ENCODE measurements at regions not wholly inside any gene's neighbourhood (a gene's known extent, or its start where the extent isn't known, plus 50 kb on each side); places are given as distances from the start of the nearest gene placed in this dataset.

- intact Hi-C loops (cut with micrococcal nuclease; ENCODE audit: unreplicated experiment): loop anchor here (5.0 kb wide), 1 partner anchor 147 kb away; the partner anchor contains the start of gene AFDN
- in situ Hi-C loops (cut with HindIII; ENCODE audit: extremely low pct_ligation_motif_present, low pct_unique_long_range_greater_than_20kb): no loop called here
- ChIA-PET POLR2A (interaction anchor here (1.0 to 1.2 kb wide), 3 partner anchors 12 to 148 kb away, joined by 4 to 5 read pairs (median 4); partner anchors contain the start of gene AFDN), CTCF (ENCODE audit: low intra/inter-chr PET ratio, low total read pairs) (no interaction called here)
- H3K4me1 ChIP-seq (ENCODE audit: insufficient read depth, low read length): peaks cover 97% of the 10 kb centered on the region
- ATAC-seq: no peak
- H3K27me3 ChIP-seq (ENCODE audit: control insufficient read depth in 1 of 2, insufficient read depth in 2 of 2, low read length in 2 of 2): no peaks in the 10 kb centered on the region
- H3K4me3 ChIP-seq (replicated peaks in 1 of 3; ENCODE audit: insufficient read depth in 1 of 3, low read depth in 2 of 3, low read length in 3 of 3): peak overlapping the region in 1 of 3 experiments; percentile 71; a peak in 1 of 6 replicates
- BruUV-seq (replicated peaks): no TSS peak
- H3K79me2 ChIP-seq (ENCODE audit: insufficient read depth, low read length): peaks cover 5% of the 10 kb centered on the region
- H3K4me2 ChIP-seq (ENCODE audit: low read depth, low read length): peak overlapping the region; percentile 62
- no peaks in the 10 kb centered on the region for H3K9me3 ChIP-seq (ENCODE audit: low read length)
- no peaks in the 10 kb centered on the region for H3K36me3 ChIP-seq (replicated peaks in 1 of 2; ENCODE audit: control insufficient read depth in 1 of 2, insufficient read depth in 2 of 2, low read length in 2 of 2)
- TF ChIP-seq ZNF552 (CRISPR knock-in tag; IDR thresholded peaks at IDR 0.05; ENCODE audit: borderline replicate concordance) (0 out of 2 replicates have a peak, but pooled peaks have one; percentile 44), IRF9 (CRISPR knock-in tag; IDR thresholded peaks at IDR 0.05; ENCODE audit: borderline replicate concordance) (0 out of 2 replicates have a peak, but pooled peaks have one; percentile 34), SRY (CRISPR knock-in tag; IDR thresholded peaks at IDR 0.05) (0 out of 2 replicates have a peak, but pooled peaks have one; percentile 25), ZNF446 (CRISPR knock-in tag; IDR thresholded peaks at IDR 0.05) (no peak), ZNF737 (CRISPR knock-in tag; IDR thresholded peaks at IDR 0.05; ENCODE audit: borderline replicate concordance) (0 out of 2 replicates have a peak, but pooled peaks have one; percentile 16), ZBTB38 (CRISPR knock-in tag; IDR thresholded peaks at IDR 0.05) (peak; percentile 87), FOXC1 (CRISPR knock-in tag; IDR thresholded peaks at IDR 0.05; ENCODE audit: borderline replicate concordance) (peak; percentile 57; the same call in 1 of the 2 replicates), EEA1 (CRISPR knock-in tag; IDR thresholded peaks at IDR 0.05; ENCODE audit: borderline replicate concordance) (peak; percentile 23; the same call in 1 of the 2 replicates), ZFX (CRISPR knock-in tag; IDR thresholded peaks at IDR 0.05; ENCODE audit: low read depth) (peak; percentile 51; the same call in 1 of the 2 replicates), BORCS8-MEF2B (CRISPR knock-in tag; IDR thresholded peaks at IDR 0.05) (0 out of 2 replicates have a peak, but pooled peaks have one; percentile 6), SPEN (CRISPR knock-in tag; IDR thresholded peaks at IDR 0.05; ENCODE audit: low read depth) (0 out of 2 replicates have a peak, but pooled peaks have one; percentile 18), ZNF7 (CRISPR knock-in tag; IDR thresholded peaks at IDR 0.05) (no peak), PHF21A (CRISPR knock-in tag; IDR thresholded peaks at IDR 0.05) (no peak), DNMT1 (CRISPR knock-in tag; IDR thresholded peaks at IDR 0.05) (peak; percentile 75; the same call in 1 of the 2 replicates), ZNF687 (CRISPR knock-in tag; IDR thresholded peaks at IDR 0.05) (peak; percentile 44; the same call in 1 of the 2 replicates), ZNF121 (CRISPR knock-in tag; IDR thresholded peaks at IDR 0.05) (no peak), SP1 (IDR thresholded peaks at IDR 0.05) (no peak), SP1 (CRISPR knock-in tag; IDR thresholded peaks at IDR 0.05) (no peak)
- peak overlapping the region; percentile 96 for H3K27ac ChIP-seq (ENCODE audit: extremely low read length, insufficient read depth, low read length)
- peak overlapping the region; percentile 88 for H3K9ac ChIP-seq (ENCODE audit: insufficient read depth, low read depth, low read length)
- no peak for FAIRE-seq
- no peaks in the 10 kb centered on the region for H4K20me1 ChIP-seq (ENCODE audit: insufficient read depth, low read length)
- 96% methylated on average over 15 of the region's 15 CpGs for whole genome bisulfite sequencing (ENCODE audit: low lambda C conversion rate)
- H2AFZ ChIP-seq (ENCODE audit: low read length): no peak overlapping the region
- DNase-seq (ENCODE audit: low spot score): no peak
Measured at GRCh38 chr6:167679790-167680604, 146.7 kb upstream of the AFDN start.
